ENCODE measurements at regions not wholly inside any gene's neighbourhood (a gene's known extent, or its start where the extent isn't known, plus 50 kb on each side); places are given as distances from the start of the nearest gene placed in this dataset.
A peak's percentile ranks its signal among the peaks of the same experiment; 100 is the strongest.
"Not testable (repeated sequence)": the region's sequence is repeated elsewhere in the genome, so short reads cannot be mapped to it uniquely, and the experiment has no call there.

- peaks cover 26% of the 10 kb centered on the region for H3K9me3 Mint-ChIP-seq
- not testable (repeated sequence) for DNase-seq (ENCODE audit: low spot score in 2 of 2, unreplicated experiment in 2 of 2)
These were observed 52.3 kb upstream of the MARK1 start for GRCh38 chr1:220475608-220476007.

GRCh38 chr1:220475141-220475540 lies 52.8 kb upstream of the MARK1 start:
- not testable (repeated sequence) for DNase-seq (ENCODE audit: low spot score in 2 of 2, unreplicated experiment in 2 of 2); H3K27me3 Mint-ChIP-seq (ENCODE audit: low read depth); H3K36me3 Mint-ChIP-seq; H3K4me1 Mint-ChIP-seq; H3K27ac Mint-ChIP-seq; H3K4me3 Mint-ChIP-seq
- peaks cover 26% of the 10 kb centered on the region for H3K9me3 Mint-ChIP-seq

More at GRCh38 chr1:220475608-220476007, 52.3 kb upstream of the MARK1 start:
- H3K27me3 Mint-ChIP-seq (ENCODE audit: low read depth); H3K36me3 Mint-ChIP-seq; H3K27ac Mint-ChIP-seq; H3K4me1 Mint-ChIP-seq; H3K4me3 Mint-ChIP-seq: not testable (repeated sequence)

GRCh38 chr1:220473440-220473839 lies 54.5 kb upstream of the MARK1 start:
- no peak for TF ChIP-seq CTCF (IDR thresholded peaks at IDR 0.05; ENCODE audit: unreplicated experiment)
- peaks cover 22% of the 10 kb centered on the region for H3K9me3 Mint-ChIP-seq
- no peaks in the 10 kb centered on the region for H3K27me3 Mint-ChIP-seq (ENCODE audit: low read depth)
- no peaks in the 10 kb centered on the region for H3K4me1 Mint-ChIP-seq
- H3K36me3 Mint-ChIP-seq, result no peaks in the 10 kb centered on the region
- no peak overlapping the region for H3K4me3 Mint-ChIP-seq
- no peak overlapping the region for H3K27ac Mint-ChIP-seq
- no peak for DNase-seq (ENCODE audit: low spot score in 2 of 2, unreplicated experiment in 2 of 2)

- Mint-ChIP-seq H3K27ac (no peak overlapping the region), H3K4me1 (peaks cover 18% of the 10 kb centered on the region), H3K27me3 (ENCODE audit: low read depth) (no peaks in the 10 kb centered on the region), H3K9me3 (peaks cover 3% of the 10 kb centered on the region), H3K4me3 (no peak overlapping the region), H3K36me3 (peaks cover 7% of the 10 kb centered on the region)
- no peak for DNase-seq (ENCODE audit: low spot score in 2 of 2, unreplicated experiment in 2 of 2)
- TF ChIP-seq CTCF (IDR thresholded peaks at IDR 0.05; ENCODE audit: unreplicated experiment), result no peak
These were observed 65.2 kb upstream of the MARK1 start for GRCh38 chr1:220462752-220463151.

- Mint-ChIP-seq H3K27ac (peak overlapping the region; percentile 65), H3K4me1 (peaks cover 20% of the 10 kb centered on the region), H3K36me3 (no peaks in the 10 kb centered on the region), H3K4me3 (no peak overlapping the region), H3K27me3 (ENCODE audit: low read depth) (no peaks in the 10 kb centered on the region), H3K9me3 (peaks cover 12% of the 10 kb centered on the region)
- DNase-seq (ENCODE audit: low spot score in 2 of 2, unreplicated experiment in 2 of 2), result no peak
- no peak for TF ChIP-seq CTCF (IDR thresholded peaks at IDR 0.05; ENCODE audit: unreplicated experiment)
These were observed 69.0 kb upstream of the MARK1 start for GRCh38 chr1:220458936-220459335.

GRCh38 chr1:220457957-220458609 lies 69.9 kb upstream of the MARK1 start:
- no peak for TF ChIP-seq CTCF (IDR thresholded peaks at IDR 0.05; ENCODE audit: unreplicated experiment)
- no peak for DNase-seq (ENCODE audit: low spot score in 2 of 2, unreplicated experiment in 2 of 2)
- Mint-ChIP-seq H3K27me3 (ENCODE audit: low read depth) (no peaks in the 10 kb centered on the region), H3K27ac (no peak overlapping the region), H3K36me3 (no peaks in the 10 kb centered on the region), H3K9me3 (peaks cover 12% of the 10 kb centered on the region), H3K4me1 (peaks cover 20% of the 10 kb centered on the region), H3K4me3 (no peak overlapping the region)

GRCh38 chr1:220455559-220455958 lies 72.4 kb upstream of the MARK1 start:
- no peak overlapping the region for H3K4me3 Mint-ChIP-seq
- peaks cover 29% of the 10 kb centered on the region for H3K4me1 Mint-ChIP-seq
- H3K9me3 Mint-ChIP-seq, result peaks cover 12% of the 10 kb centered on the region
- TF ChIP-seq CTCF (IDR thresholded peaks at IDR 0.05; ENCODE audit: unreplicated experiment), result no peak
- no peak overlapping the region for H3K27ac Mint-ChIP-seq
- H3K36me3 Mint-ChIP-seq, result no peaks in the 10 kb centered on the region
- no peak for DNase-seq (ENCODE audit: low spot score in 2 of 2, unreplicated experiment in 2 of 2)
- H3K27me3 Mint-ChIP-seq (ENCODE audit: low read depth), result no peaks in the 10 kb centered on the region
